Activated CD8-positive, alpha-beta T cell treated with anti-CD3 and anti-CD28 coated beads for 36 hours (primary cell): ENCODE measurements at regions not wholly inside any gene's neighbourhood (a gene's known extent, or its start where the extent isn't known, plus 50 kb on each side); places are given as distances from the start of the nearest gene placed in this dataset.

Experiments used
- ATAC-seq: fragments of 200-7000 bp; cut with Tn5 transposase; one replicate; pipeline ENCODE4 v1.10.0; 2021; ENCODE audit warnings: mild to moderate bottlenecking, moderate library complexity
- CTCF ChIA-PET: fragments of 350-600 bp; sonication (Branson Sonifier 250); formaldehyde crosslinking; loops from one replicate; lab custom pipeline; 2021; ENCODE audit warnings: antibody characterized with exemption; lab: Charles Lee
- POLR2A ChIA-PET: fragments of 350-600 bp; sonication (Branson Sonifier 250); formaldehyde crosslinking; loops from one replicate; lab custom pipeline; 2021; ENCODE audit warnings: antibody characterized with exemption; lab: Charles Lee
- DNase-seq: peaks from one replicate; pipeline ENCODE4 v3.0.0-alpha.2; 2020
- H3K27ac Mint-ChIP-seq: one replicate; pipeline ENCODE4 v1.8.0; 2021; ENCODE audit warnings: mild to moderate bottlenecking, mixed read lengths
- H3K27me3 Mint-ChIP-seq: one replicate; pipeline ENCODE4 v1.8.0; 2021; ENCODE audit warnings: mixed read lengths
- H3K36me3 Mint-ChIP-seq: one replicate; pipeline ENCODE4 v1.8.0; 2021; ENCODE audit warnings: low read depth, mixed read lengths
- H3K4me1 Mint-ChIP-seq: one replicate; pipeline ENCODE4 v1.8.0; 2021; ENCODE audit warnings: low read depth, mixed read lengths
- H3K4me3 Mint-ChIP-seq: one replicate; pipeline ENCODE4 v1.8.0; 2021; ENCODE audit warnings: mild to moderate bottlenecking, moderate library complexity, mixed read lengths
- H3K9me3 Mint-ChIP-seq: one replicate; pipeline ENCODE4 v1.8.0; 2021; ENCODE audit warnings: mixed read lengths
- intact Hi-C: fragments of 100-400 bp; cut with micrococcal nuclease; formaldehyde crosslinking; loops from one replicate; pipeline ENCODE4 v1.10.0; 2022
- TF ChIP-seq, protein P1 (sequence below): fragments of 200-600 bp; IDR thresholded peaks from one replicate; pipeline ENCODE4 v1.8.0; 2022; ENCODE audit warnings: antibody characterized with exemption, mild to moderate bottlenecking

DNA sequence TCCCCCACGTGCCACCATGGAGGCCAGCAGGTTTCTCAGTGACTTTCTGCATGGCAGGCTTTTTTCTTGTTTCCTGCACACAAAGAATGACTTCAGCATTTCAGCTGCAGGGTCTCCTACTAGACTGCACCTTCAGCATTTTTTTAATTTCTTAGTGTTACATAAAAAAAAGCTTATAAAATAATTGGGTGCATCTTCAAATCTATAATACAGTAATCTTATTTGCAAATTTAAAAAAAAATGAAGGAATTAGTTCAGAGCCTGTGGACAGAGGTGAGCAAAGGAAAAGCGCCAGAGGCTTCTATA lies 57.6 kb downstream of the FAM50B start:
- Mint-ChIP-seq H3K4me3 (no peak overlapping the region), H3K4me1 (no peaks in the 10 kb centered on the region), H3K27me3 (peaks cover 25% of the 10 kb centered on the region), H3K36me3 (no peaks in the 10 kb centered on the region), H3K27ac (no peak overlapping the region), H3K9me3 (no peaks in the 10 kb centered on the region)
- ChIA-PET CTCF (no interaction called here), POLR2A (no interaction called here)
- DNase-seq (no peak), ATAC-seq (no peak)
- intact Hi-C loops, result no loop called here
- TF ChIP-seq, protein P1, sequence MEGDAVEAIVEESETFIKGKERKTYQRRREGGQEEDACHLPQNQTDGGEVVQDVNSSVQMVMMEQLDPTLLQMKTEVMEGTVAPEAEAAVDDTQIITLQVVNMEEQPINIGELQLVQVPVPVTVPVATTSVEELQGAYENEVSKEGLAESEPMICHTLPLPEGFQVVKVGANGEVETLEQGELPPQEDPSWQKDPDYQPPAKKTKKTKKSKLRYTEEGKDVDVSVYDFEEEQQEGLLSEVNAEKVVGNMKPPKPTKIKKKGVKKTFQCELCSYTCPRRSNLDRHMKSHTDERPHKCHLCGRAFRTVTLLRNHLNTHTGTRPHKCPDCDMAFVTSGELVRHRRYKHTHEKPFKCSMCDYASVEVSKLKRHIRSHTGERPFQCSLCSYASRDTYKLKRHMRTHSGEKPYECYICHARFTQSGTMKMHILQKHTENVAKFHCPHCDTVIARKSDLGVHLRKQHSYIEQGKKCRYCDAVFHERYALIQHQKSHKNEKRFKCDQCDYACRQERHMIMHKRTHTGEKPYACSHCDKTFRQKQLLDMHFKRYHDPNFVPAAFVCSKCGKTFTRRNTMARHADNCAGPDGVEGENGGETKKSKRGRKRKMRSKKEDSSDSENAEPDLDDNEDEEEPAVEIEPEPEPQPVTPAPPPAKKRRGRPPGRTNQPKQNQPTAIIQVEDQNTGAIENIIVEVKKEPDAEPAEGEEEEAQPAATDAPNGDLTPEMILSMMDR, result no peak

DNA sequence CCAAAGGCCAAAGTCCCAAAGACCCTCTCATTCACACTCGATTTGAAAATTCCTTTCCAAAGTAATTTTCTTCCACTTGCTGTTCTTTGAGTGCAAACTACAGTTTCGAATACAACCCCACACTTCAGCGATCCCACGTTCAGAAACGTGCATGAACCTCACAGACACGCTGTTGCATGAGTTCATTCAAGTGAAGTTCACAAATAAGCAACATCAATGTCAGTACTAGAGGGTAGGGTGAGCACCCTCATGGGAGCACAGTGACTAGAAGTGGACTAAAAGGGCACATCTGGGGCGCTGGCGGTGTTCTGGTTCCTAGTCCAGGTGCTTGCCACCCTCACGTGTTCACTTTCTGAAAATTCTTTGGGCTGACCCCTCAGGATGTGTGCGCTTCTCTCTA lies 59.0 kb downstream of the FAM50B start:
- Mint-ChIP-seq H3K27ac (no peak overlapping the region), H3K4me1 (peaks cover under 1% of the 10 kb centered on the region), H3K36me3 (no peaks in the 10 kb centered on the region), H3K27me3 (peaks cover 37% of the 10 kb centered on the region), H3K4me3 (no peak overlapping the region), H3K9me3 (no peaks in the 10 kb centered on the region)
- no peak for DNase-seq
- CTCF ChIA-PET, result interaction anchor here (1.1 to 1.5 kb wide), 2 partner anchors 25 to 70 kb away, joined by 3 read pairs; no protein-coding TSS in a partner anchor
- intact Hi-C loops, result no loop called here
- POLR2A ChIA-PET, result no interaction called here
- TF ChIP-seq, protein P1, result no peak
- no peak for ATAC-seq

DNA sequence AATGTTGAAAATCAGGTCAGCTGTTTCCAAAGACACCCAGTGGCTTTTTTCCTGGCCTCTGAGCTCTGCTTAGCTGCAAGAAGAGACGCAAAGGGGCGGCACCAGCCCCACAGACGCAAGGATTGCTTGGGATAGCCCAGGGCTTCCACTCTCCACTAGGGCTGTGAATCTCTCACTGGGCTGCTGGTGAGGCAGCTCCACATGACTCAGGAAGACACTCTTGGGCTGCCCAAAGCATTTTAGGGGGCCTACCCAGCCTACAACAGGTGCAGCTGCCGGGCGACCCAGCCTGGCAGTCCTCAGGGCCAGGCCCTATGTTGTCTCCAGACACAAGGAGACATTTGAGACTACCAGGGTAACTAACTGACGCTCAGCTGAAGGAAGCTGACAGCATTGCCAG lies 59.8 kb downstream of the FAM50B start:
- POLR2A ChIA-PET, result no interaction called here
- no peaks in the 10 kb centered on the region for H3K36me3 Mint-ChIP-seq
- TF ChIP-seq, protein P1, result no peak

DNA sequence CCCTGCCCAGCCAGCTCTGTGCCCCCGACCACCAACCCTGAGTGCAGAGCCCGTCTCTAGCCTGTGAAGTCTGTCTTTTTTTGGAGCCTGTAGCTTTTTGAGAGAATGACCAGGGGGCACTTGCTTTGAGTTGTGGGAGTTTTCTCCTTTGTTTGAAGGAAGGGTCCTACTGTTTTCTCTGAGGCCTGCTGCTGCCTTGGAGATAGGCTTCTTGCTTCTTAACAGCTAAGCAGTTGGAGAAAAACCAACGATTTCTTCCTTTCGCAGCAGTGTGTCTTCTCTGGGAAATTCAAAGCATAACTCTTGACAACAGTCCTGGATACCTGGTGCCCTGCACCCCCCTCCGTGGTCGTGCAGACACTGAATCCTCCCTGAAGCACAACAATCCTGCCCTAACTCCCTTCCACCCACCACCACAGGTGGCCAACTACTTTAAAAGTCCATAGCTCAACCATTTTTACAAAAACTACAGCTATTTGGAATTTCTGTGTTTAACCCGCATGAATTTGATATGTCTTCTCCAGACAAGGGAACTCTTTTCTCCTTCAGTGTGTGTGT lies 61.0 kb downstream of the FAM50B start:
- POLR2A ChIA-PET, result no interaction called here
- H3K36me3 Mint-ChIP-seq, result no peaks in the 10 kb centered on the region
- CTCF ChIA-PET, result interaction anchor here (0.9 to 2.0 kb wide), 4 partner anchors 9 to 167 kb away, joined by 3 to 5 read pairs (median 4); partner anchors contain the start of gene FAM50B
- no peak overlapping the region for H3K4me3 Mint-ChIP-seq
- peaks cover 44% of the 10 kb centered on the region for H3K27me3 Mint-ChIP-seq
- H3K4me1 Mint-ChIP-seq, result peaks cover 15% of the 10 kb centered on the region
- ATAC-seq (no peak), DNase-seq (no peak)
- no peak overlapping the region for H3K27ac Mint-ChIP-seq
- TF ChIP-seq, protein P1, result no peak
- H3K9me3 Mint-ChIP-seq, result no peaks in the 10 kb centered on the region
- intact Hi-C loops, result no loop called here

More for the DNA sequence above, 59.8 kb downstream of the FAM50B start:
- intact Hi-C loops, result no loop called here
- H3K9me3 Mint-ChIP-seq, result no peaks in the 10 kb centered on the region
- peaks cover 40% of the 10 kb centered on the region for H3K27me3 Mint-ChIP-seq
- ATAC-seq, result no peak
- H3K27ac Mint-ChIP-seq, result no peak overlapping the region
- no peak overlapping the region for H3K4me3 Mint-ChIP-seq
- peaks cover 4% of the 10 kb centered on the region for H3K4me1 Mint-ChIP-seq
- CTCF ChIA-PET, result interaction anchor here (1.5 kb wide), 1 partner anchor 69 kb away, joined by 3 read pairs; no protein-coding TSS in a partner anchor
- DNase-seq, result no peak

DNA sequence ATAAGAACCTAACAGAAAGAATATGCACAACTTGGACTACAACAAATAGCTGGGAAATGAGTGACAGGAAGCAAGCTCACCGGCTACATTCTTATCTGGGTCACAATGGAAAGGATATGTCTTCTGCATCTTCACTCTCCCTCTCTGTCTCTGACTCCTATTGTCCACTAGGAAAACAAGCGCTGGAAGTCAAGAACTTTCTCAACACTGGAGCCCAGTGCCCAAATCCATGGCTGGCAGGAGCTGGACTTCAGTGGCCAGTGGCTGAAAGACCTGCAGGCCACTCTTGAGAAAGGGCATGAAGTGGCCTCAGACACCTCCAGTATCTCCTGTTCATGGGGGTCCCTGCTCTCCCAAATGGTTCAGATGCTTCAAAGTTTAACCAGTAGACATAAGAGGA lies 62.0 kb downstream of the FAM50B start:
- intact Hi-C loops, result no loop called here

More for the DNA sequence above, 62.0 kb downstream of the FAM50B start:
- POLR2A ChIA-PET, result no interaction called here
- Mint-ChIP-seq H3K27ac (no peak overlapping the region), H3K36me3 (no peaks in the 10 kb centered on the region), H3K27me3 (peaks cover 47% of the 10 kb centered on the region), H3K4me3 (no peak overlapping the region), H3K9me3 (no peaks in the 10 kb centered on the region), H3K4me1 (peaks cover 21% of the 10 kb centered on the region)
- CTCF ChIA-PET, result interaction anchor here (0.9 to 2.0 kb wide), 4 partner anchors 8 to 168 kb away, joined by 3 to 5 read pairs (median 4); partner anchors contain the start of gene FAM50B
- DNase-seq (no peak), ATAC-seq (no peak)
- TF ChIP-seq, protein P1, result no peak
